ENCODE measurements at regions not wholly inside any gene's neighbourhood (a gene's known extent, or its start where the extent isn't known, plus 50 kb on each side); places are given as distances from the start of the nearest gene placed in this dataset.

DNA sequence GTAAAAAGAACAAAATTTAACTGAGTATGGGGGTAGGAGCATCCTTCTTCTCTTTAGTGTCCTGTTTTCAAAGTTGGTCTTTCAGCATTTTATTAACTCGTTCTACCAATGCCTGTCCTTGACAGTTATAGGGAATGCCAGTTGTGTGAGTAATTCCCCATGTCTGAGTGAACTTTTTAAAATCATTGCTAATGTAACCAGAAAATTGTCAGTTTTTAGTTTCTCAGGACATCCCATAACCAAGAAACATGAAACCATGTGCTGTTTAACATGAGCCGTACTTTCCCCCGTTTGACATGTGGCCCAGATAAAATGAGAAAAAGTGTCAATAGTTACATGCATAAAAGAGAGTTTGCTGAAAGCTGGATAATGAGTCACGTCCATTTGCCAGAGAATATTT lies 71.4 kb upstream of the ARL4D start:
- no peak overlapping the region for H3K9ac ChIP-seq (replicated peaks in 1 of 4; ENCODE audit: extremely low read depth in 1 of 4, low read depth in 3 of 4, low read length in 3 of 4)
- H3K4me2 ChIP-seq (ENCODE audit: insufficient read depth in 1 of 2, low read depth in 2 of 2, low read length in 2 of 2), result no peak overlapping the region
- no peaks in the 10 kb centered on the region for H3K27me3 ChIP-seq (replicated peaks in 1 of 4; ENCODE audit: control insufficient read depth in 3 of 4, extremely low read depth in 1 of 4, insufficient read depth in 3 of 4, low read length in 3 of 4)
- no peak overlapping the region for H2BK12ac ChIP-seq (ENCODE audit: low read depth, low read length)
- no peak overlapping the region for H2BK120ac ChIP-seq (replicated peaks; ENCODE audit: low read depth, low read length)
- peaks cover 0 to 3% (median 0%) of the 10 kb centered on the region in 4 experiments; a peak in 1 of 7 replicates for H3K4me1 ChIP-seq (replicated peaks in 1 of 4; ENCODE audit: control insufficient read depth in 3 of 4, insufficient read depth in 4 of 4, low read length in 3 of 4)
- no peak overlapping the region for H4K91ac ChIP-seq (replicated peaks; ENCODE audit: insufficient read length, low read length)
- CTCF ChIA-PET (ENCODE audit: partially characterized antibody), result interaction anchor here (1.3 to 2.5 kb wide), 2 partner anchors 12 to 29 kb away, joined by 4 to 10 read pairs; no protein-coding TSS in a partner anchor
- H3K9me3 ChIP-seq (ENCODE audit: insufficient read depth in 2 of 2, low read depth in 1 of 2, low read length in 1 of 2), result no peaks in the 10 kb centered on the region
- H2AFZ ChIP-seq (ENCODE audit: low read length), result no peak overlapping the region
- no peak overlapping the region for H3K4ac ChIP-seq (replicated peaks; ENCODE audit: insufficient read length, low read depth, low read length)
- no peak overlapping the region for H2BK20ac ChIP-seq (ENCODE audit: low read length)
- H3K79me1 ChIP-seq (ENCODE audit: low read depth, low read length), result no peaks in the 10 kb centered on the region
- no peak overlapping the region for H2AK5ac ChIP-seq (ENCODE audit: low read depth, low read length)
- POLR2A ChIA-PET (ENCODE audit: partially characterized antibody), result interaction anchor here (0.6 to 2.7 kb wide), 3 partner anchors 34 to 464 kb away, joined by 3 to 16 read pairs (median 13); no protein-coding TSS in a partner anchor
- H3K23me2 ChIP-seq (ENCODE audit: low read depth, low read length), result no peaks in the 10 kb centered on the region
- H3K79me2 ChIP-seq (ENCODE audit: control insufficient read depth in 1 of 2, insufficient read depth in 2 of 2, low read length in 2 of 2), result no peaks in the 10 kb centered on the region
- no peak overlapping the region for H3K4me3 ChIP-seq (ENCODE audit: extremely low read depth in 1 of 4, insufficient read depth in 2 of 4, low read depth in 3 of 4, low read length in 4 of 4)
- no peak overlapping the region for H4K5ac ChIP-seq (ENCODE audit: insufficient read length, low read depth, low read length)
- H3K18ac ChIP-seq (ENCODE audit: extremely low read depth, low read length), result no peak overlapping the region
- H4K20me1 ChIP-seq (replicated peaks in 1 of 2; ENCODE audit: control insufficient read depth in 1 of 2, insufficient read depth in 2 of 2, low read length in 2 of 2), result no peaks in the 10 kb centered on the region
- FAIRE-seq (no peak), DNase-seq (ENCODE audit: low read depth in 1 of 2, low spot score in 2 of 2) (no peak)
- no peak overlapping the region for H3K56ac ChIP-seq (replicated peaks; ENCODE audit: insufficient read length, low read depth, low read length)
- H3K14ac ChIP-seq (ENCODE audit: insufficient read length), result no peak overlapping the region
- no peak overlapping the region for H3K27ac ChIP-seq (ENCODE audit: low read depth, low read length)
- WGBS, 2 experiments (ENCODE audit: extremely low coverage in 1 of 2, insufficient coverage in 1 of 2, insufficient read length in 1 of 2, insufficient replicate concordance in 2 of 2, low coverage in 1 of 2, low lambda C conversion rate in 2 of 2, missing lambda C conversion rate in 1 of 2), result 88% methylated on average over 4 of the region's 4 CpGs; no CpG with 5 or more reads in 1 of the 2 experiments
- no peak overlapping the region for H2BK5ac ChIP-seq (ENCODE audit: low read depth, low read length)
- no peak overlapping the region for H4K8ac ChIP-seq (ENCODE audit: extremely low read depth, insufficient read depth, low read length)
- H2BK15ac ChIP-seq (ENCODE audit: low read length), result no peak overlapping the region
- no peaks in the 10 kb centered on the region for H3K36me3 ChIP-seq (ENCODE audit: control insufficient read depth in 2 of 4, insufficient read depth in 4 of 4, low read length in 3 of 4)
- no peak overlapping the region for H3K23ac ChIP-seq (ENCODE audit: insufficient read length)
- TF ChIP-seq BRCA1 (IDR thresholded peaks at IDR 0.05; ENCODE audit: low read depth, low read length), result no peak
- TF ChIP-seq RFX5 (IDR thresholded peaks at IDR 0.05; ENCODE audit: borderline replicate concordance, low read depth, low read length), result no peak
- no peak for TF ChIP-seq RNF2 (IDR thresholded peaks at IDR 0.05; ENCODE audit: borderline replicate concordance, low read depth, low read length, missing control alignments, poor library complexity, severe bottlenecking)
- no peak for TF ChIP-seq CBX8 (IDR thresholded peaks at IDR 0.05; ENCODE audit: borderline replicate concordance, low read depth, low read length)
- TF ChIP-seq SIX5 (IDR thresholded peaks at IDR 0.05; ENCODE audit: low read depth, low read length), result no peak
- no peak for TF ChIP-seq BCL11A (IDR thresholded peaks at IDR 0.05; ENCODE audit: low read depth in 2 of 2, low read length in 2 of 2)
- no peak for TF ChIP-seq ASH2L (IDR thresholded peaks at IDR 0.05; ENCODE audit: low read length)
- TF ChIP-seq HDAC2 (IDR thresholded peaks at IDR 0.05; ENCODE audit: borderline replicate concordance in 1 of 2, low read depth in 2 of 2, low read length in 2 of 2), result no peak
- no peak for TF ChIP-seq MAFK (IDR thresholded peaks at IDR 0.05; ENCODE audit: low read depth, low read length)
- TF ChIP-seq, protein P1, sequence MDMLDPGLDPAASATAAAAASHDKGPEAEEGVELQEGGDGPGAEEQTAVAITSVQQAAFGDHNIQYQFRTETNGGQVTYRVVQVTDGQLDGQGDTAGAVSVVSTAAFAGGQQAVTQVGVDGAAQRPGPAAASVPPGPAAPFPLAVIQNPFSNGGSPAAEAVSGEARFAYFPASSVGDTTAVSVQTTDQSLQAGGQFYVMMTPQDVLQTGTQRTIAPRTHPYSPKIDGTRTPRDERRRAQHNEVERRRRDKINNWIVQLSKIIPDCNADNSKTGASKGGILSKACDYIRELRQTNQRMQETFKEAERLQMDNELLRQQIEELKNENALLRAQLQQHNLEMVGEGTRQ (IDR thresholded peaks at IDR 0.05; ENCODE audit: low read length), result no peak
- no peak for TF ChIP-seq SIN3A (conservative IDR thresholded peaks at IDR 0.05 in 1 of 2, IDR thresholded peaks at IDR 0.05 in 1 of 2; ENCODE audit: low read depth in 1 of 2, low read length in 2 of 2)
- TF ChIP-seq SRF (IDR thresholded peaks at IDR 0.05; ENCODE audit: low read depth, low read length), result no peak

All from H1 (cell line).